Endothelial cell of umbilical vein (primary cell): ENCODE measurements at regions not wholly inside any gene's neighbourhood (a gene's known extent, or its start where the extent isn't known, plus 50 kb on each side); places are given as distances from the start of the nearest gene placed in this dataset.

ENCODE experiments used
- BruUV-seq: library from RNA; stranded (reverse); fragments of 400-500 nt; replicated peaks from 2 replicates; lab custom pipeline; 2021; lab: Mats Ljungman, UMichigan
- CTCF ChIA-PET: fragments of 300-600, 350-600 bp; sonication (Branson Sonifier 250); formaldehyde crosslinking; loops from one replicate; lab custom pipeline; 2021; ENCODE audit warnings: antibody characterized with exemption, inconsistent platforms; lab: Charles Lee
- POLR2A ChIA-PET: fragments of 300-600, 350-600 bp; sonication (Branson Sonifier 250); formaldehyde crosslinking; loops from one replicate; lab custom pipeline; 2021; ENCODE audit warnings: antibody characterized with exemption, inconsistent platforms; lab: Charles Lee
- DNase-seq: peaks from one replicate; pipeline ENCODE4 v3.0.0-alpha.2; 2011; ENCODE audit warnings: low read depth, low spot score
- FAIRE-seq: peaks from 2 replicates; lab custom pipeline; 2011; peaks lifted over from hg19 to GRCh38; lab: Jason Lieb, UNC
- H2AFZ ChIP-seq: 2 replicates; pipeline ENCODE4 v1.6.0; 2012; ENCODE audit warnings: low read depth, low read length, control low read depth, inconsistent platforms
- H3K27ac ChIP-seq: 2 replicates; pipeline ENCODE4 v1.5.1; 2011; ENCODE audit warnings: low read depth, mild to moderate bottlenecking, control low read depth, low read length, moderate library complexity; ENCODE audit not compliant: insufficient read depth
- H3K27me3 ChIP-seq, 2 experiments: 2 replicates each; pipeline versions ENCODE4 v1.6.0 to v1.6.1; 2011; ENCODE audit warnings: low read length in 2 of 2, mixed read lengths in 1 of 2; ENCODE audit not compliant: control insufficient read depth in 2 of 2, insufficient read depth in 2 of 2
- H3K36me3 ChIP-seq, 2 experiments: 2 replicates in 1 of 2; 3 replicates in 1 of 2; pipeline ENCODE4 v1.5.1; 2011; ENCODE audit warnings: low read length in 2 of 2, mild to moderate bottlenecking in 1 of 2, moderate library complexity in 1 of 2; ENCODE audit not compliant: control insufficient read depth in 2 of 2, insufficient read depth in 2 of 2; ENCODE audit errors: extremely low read depth in 1 of 2
- H3K4me1 ChIP-seq: 3 replicates; pipeline ENCODE4 v1.5.1; 2011; ENCODE audit warnings: mild to moderate bottlenecking, low read length; ENCODE audit not compliant: control insufficient read depth, insufficient read depth; ENCODE audit errors: extremely low read depth
- H3K4me2 ChIP-seq: 2 replicates; pipeline ENCODE4 v1.6.1; 2011; ENCODE audit warnings: low read length, control low read depth, mixed read lengths; ENCODE audit not compliant: insufficient read depth
- H3K4me3 ChIP-seq, 3 experiments: fragments of 200-600 bp in 1 of 3; sonication (generic), shearing (Covaris generic) in 1 of 3; replicated peaks in 1 of 3; 2 replicates each; pipeline ENCODE4 v1.5.1; 2011 to 2016; ENCODE audit warnings: control low read depth in 3 of 3, low read length in 3 of 3, mild to moderate bottlenecking in 2 of 3, inconsistent platforms in 1 of 3, low read depth in 1 of 3, moderate library complexity in 1 of 3; ENCODE audit not compliant: insufficient read depth in 1 of 3
- H3K79me2 ChIP-seq: 2 replicates; pipeline ENCODE4 v1.6.0; 2012; ENCODE audit warnings: low read length, inconsistent platforms; ENCODE audit not compliant: control insufficient read depth, insufficient read depth
- H3K9ac ChIP-seq: replicated peaks from 2 replicates; pipeline ENCODE3; 2011; ENCODE audit warnings: low read length, control low read depth; ENCODE audit not compliant: insufficient read depth; ENCODE audit errors: extremely low read depth
- H3K9me1 ChIP-seq: replicated peaks from 3 replicates; pipeline ENCODE4 v1.6.0; 2011; ENCODE audit warnings: mild to moderate bottlenecking, low read length; ENCODE audit not compliant: control insufficient read depth, insufficient read depth; ENCODE audit errors: extremely low read depth
- H3K9me3 ChIP-seq: replicated peaks from 2 replicates; pipeline ENCODE4 v1.5.1; 2012; ENCODE audit warnings: low read length, inconsistent platforms; ENCODE audit not compliant: control insufficient read depth, insufficient read depth
- H4K20me1 ChIP-seq: replicated peaks from 2 replicates; pipeline ENCODE3; 2011; ENCODE audit warnings: mild to moderate bottlenecking, low read length; ENCODE audit not compliant: control insufficient read depth, insufficient read depth; ENCODE audit errors: extremely low read depth
- FOS ChIP-seq: IDR thresholded peaks from 2 replicates; pipeline ENCODE4 v1.6.1; 2011; ENCODE audit warnings: mild to moderate bottlenecking, low read length, moderate library complexity, borderline replicate concordance; ENCODE audit not compliant: insufficient read depth
- JUN ChIP-seq: IDR thresholded peaks from 2 replicates; pipeline ENCODE4 v1.6.1; 2011; ENCODE audit warnings: borderline replicate concordance, low read depth; ENCODE audit not compliant: insufficient read length, insufficient read depth
- MAX ChIP-seq: IDR thresholded peaks from 2 replicates; pipeline ENCODE4 v1.6.1; 2011; ENCODE audit not compliant: insufficient read depth, insufficient read length
- MYC ChIP-seq: IDR thresholded peaks from one replicate; pipeline ENCODE4 v1.6.1; 2011; ENCODE audit warnings: mild to moderate bottlenecking, low read depth, low read length
- POLR2A ChIP-seq: IDR thresholded peaks from 2 replicates; pipeline ENCODE4 v1.6.1; 2012; ENCODE audit warnings: low read depth, mild to moderate bottlenecking, control low read depth, low read length
- dilution Hi-C: fragments of 300-500 bp; cut with MboI; formaldehyde crosslinking; loops from one replicate; pipeline ENCODE4 v1.15.0; 2019; ENCODE audit warnings: low sequenced_read_pairs; ENCODE audit not compliant: extremely low pct_ligation_motif_present
- intact Hi-C: fragments of 100-400 bp; cut with micrococcal nuclease; formaldehyde crosslinking; loops from one replicate; pipeline ENCODE4 v1.10.0; 2022
- TF ChIP-seq, protein P1 (sequence below), 2 donors: IDR thresholded peaks; 1 replicate in 1 of 2; 2 replicates in 1 of 2; pipeline ENCODE4 v1.5.1; 2011; ENCODE audit warnings: low read length in 2 of 2, mild to moderate bottlenecking in 2 of 2, moderate library complexity in 2 of 2, control low read depth in 1 of 2, inconsistent platforms in 1 of 2, low read depth in 1 of 2; ENCODE audit not compliant: insufficient read depth in 1 of 2; ENCODE audit errors: extremely low read depth in 1 of 2

GRCh38 chr21:17391811-17392340, 121.0 kb upstream of the CXADR start:
- dilution Hi-C loops (no loop called here), intact Hi-C loops (no loop called here)
- Histone ChIP-seq H3K79me2 (no peaks in the 10 kb centered on the region), H3K36me3 (no peaks in the 10 kb centered on the region), H3K9me3 (no peaks in the 10 kb centered on the region), H3K4me1 (no peaks in the 10 kb centered on the region), H4K20me1 (no peaks in the 10 kb centered on the region), H3K9me1 (no peaks in the 10 kb centered on the region), H2AFZ (no peak overlapping the region), H3K9ac (no peak overlapping the region), H3K27ac (no peak overlapping the region), H3K4me3 (no peak overlapping the region), H3K27me3 (peaks cover 0 to 3% of the 10 kb centered on the region in 2 experiments), H3K4me2 (no peak overlapping the region)
- DNase-seq (no peak), FAIRE-seq (no peak)
- TF ChIP-seq MYC: no peak
- TF ChIP-seq POLR2A: no peak
- TF ChIP-seq, protein P1, sequence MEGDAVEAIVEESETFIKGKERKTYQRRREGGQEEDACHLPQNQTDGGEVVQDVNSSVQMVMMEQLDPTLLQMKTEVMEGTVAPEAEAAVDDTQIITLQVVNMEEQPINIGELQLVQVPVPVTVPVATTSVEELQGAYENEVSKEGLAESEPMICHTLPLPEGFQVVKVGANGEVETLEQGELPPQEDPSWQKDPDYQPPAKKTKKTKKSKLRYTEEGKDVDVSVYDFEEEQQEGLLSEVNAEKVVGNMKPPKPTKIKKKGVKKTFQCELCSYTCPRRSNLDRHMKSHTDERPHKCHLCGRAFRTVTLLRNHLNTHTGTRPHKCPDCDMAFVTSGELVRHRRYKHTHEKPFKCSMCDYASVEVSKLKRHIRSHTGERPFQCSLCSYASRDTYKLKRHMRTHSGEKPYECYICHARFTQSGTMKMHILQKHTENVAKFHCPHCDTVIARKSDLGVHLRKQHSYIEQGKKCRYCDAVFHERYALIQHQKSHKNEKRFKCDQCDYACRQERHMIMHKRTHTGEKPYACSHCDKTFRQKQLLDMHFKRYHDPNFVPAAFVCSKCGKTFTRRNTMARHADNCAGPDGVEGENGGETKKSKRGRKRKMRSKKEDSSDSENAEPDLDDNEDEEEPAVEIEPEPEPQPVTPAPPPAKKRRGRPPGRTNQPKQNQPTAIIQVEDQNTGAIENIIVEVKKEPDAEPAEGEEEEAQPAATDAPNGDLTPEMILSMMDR (IDR thresholded peaks at IDR 0.05; ENCODE audit: extremely low read depth in 1 of 2, insufficient read depth in 1 of 2, low read depth in 1 of 2, low read length in 2 of 2): no peak
- no peak for TF ChIP-seq JUN
- TF ChIP-seq MAX: no peak
- no peak for TF ChIP-seq FOS
- POLR2A ChIA-PET: no interaction called here
- BruUV-seq: no TSS peak
- CTCF ChIA-PET: interaction anchor here (1.5 to 9.3 kb wide), 4 partner anchors 9 to 191 kb away, joined by 4 to 441 read pairs (median 162); partner anchors contain the start of gene CXADR
